22Rv1 (cell line): ENCODE measurements at regions not wholly inside any gene's neighbourhood (a gene's known extent, or its start where the extent isn't known, plus 50 kb on each side); places are given as distances from the start of the nearest gene placed in this dataset.

Source experiments
- H3K27ac ChIP-seq: fragments of 450-650 bp; 2 replicates; pipeline ENCODE4 v1.5.1; 2017
- ZFX ChIP-seq: fragments of 450-650 bp; IDR thresholded peaks from 2 replicates; pipeline ENCODE4 v1.6.1; 2017; ENCODE audit warnings: antibody characterized with exemption, borderline replicate concordance
- TF ChIP-seq, protein P1 (sequence below): fragments of 450-650 bp; IDR thresholded peaks from 2 replicates; pipeline ENCODE4 v1.5.1; 2017; ENCODE audit warnings: mild to moderate bottlenecking

DNA sequence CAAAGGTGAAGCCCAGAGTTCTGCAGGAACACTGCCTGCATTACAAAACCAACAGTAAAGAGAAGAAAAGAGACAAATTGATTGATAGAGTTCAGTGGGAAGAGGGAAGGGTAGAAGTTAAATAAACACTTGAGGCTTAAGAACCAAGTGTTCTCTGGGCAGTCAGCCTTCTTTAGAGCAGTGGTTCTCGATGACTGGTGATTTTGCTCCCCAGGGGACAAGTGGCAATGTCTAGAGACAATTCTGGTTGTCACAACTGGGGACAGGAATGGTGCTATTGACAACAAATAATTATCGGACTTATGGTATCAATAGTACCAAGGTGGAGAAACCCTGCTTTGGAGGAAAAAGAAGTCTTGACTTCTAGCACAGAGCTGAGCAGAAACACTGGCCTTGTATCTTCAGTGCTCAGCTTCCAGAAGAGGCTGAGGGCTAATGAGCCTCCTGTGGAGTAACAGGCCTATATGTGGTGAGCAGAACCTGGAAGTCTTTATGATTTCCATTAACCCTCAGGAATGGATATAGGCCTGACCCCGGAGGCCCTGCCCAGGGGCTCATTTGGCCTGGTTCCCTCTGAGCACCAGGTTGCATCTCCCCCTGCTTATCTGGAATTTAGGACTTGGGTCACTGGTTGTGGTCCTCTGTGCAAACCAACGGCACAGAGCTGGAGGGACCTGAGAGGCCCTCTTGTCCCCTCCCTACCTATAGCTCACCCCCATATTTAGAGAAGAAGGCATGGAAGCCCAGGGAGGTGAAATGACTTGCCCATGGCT is 204.6 kb upstream of the PWP1 start:
- TF ChIP-seq, protein P1, sequence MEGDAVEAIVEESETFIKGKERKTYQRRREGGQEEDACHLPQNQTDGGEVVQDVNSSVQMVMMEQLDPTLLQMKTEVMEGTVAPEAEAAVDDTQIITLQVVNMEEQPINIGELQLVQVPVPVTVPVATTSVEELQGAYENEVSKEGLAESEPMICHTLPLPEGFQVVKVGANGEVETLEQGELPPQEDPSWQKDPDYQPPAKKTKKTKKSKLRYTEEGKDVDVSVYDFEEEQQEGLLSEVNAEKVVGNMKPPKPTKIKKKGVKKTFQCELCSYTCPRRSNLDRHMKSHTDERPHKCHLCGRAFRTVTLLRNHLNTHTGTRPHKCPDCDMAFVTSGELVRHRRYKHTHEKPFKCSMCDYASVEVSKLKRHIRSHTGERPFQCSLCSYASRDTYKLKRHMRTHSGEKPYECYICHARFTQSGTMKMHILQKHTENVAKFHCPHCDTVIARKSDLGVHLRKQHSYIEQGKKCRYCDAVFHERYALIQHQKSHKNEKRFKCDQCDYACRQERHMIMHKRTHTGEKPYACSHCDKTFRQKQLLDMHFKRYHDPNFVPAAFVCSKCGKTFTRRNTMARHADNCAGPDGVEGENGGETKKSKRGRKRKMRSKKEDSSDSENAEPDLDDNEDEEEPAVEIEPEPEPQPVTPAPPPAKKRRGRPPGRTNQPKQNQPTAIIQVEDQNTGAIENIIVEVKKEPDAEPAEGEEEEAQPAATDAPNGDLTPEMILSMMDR = no peak
- TF ChIP-seq ZFX = no peak
- H3K27ac ChIP-seq = no peak overlapping the region

DNA sequence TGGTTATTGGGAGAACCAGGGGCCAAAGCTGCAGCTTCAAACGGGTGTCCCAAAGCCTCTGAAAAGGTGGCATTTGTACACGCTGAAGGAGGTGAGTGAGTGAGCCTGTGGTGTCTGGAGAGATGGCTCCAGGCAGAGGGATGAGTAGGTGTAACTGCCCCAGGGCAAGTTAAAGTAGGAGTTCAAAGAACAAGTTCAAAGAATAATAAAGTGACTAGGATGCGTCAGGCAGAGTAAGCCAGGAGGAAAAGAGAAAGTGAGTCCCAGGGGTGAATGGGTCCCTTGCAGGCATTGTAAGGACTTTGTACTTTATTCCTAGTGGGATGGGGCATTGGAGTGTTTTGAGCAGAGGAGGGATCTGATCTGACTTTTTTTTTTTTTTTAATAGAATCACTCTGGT is 201.4 kb upstream of the PWP1 start:
- no peak overlapping the region for H3K27ac ChIP-seq
- TF ChIP-seq, protein P1 = no peak
- no peak for TF ChIP-seq ZFX

DNA sequence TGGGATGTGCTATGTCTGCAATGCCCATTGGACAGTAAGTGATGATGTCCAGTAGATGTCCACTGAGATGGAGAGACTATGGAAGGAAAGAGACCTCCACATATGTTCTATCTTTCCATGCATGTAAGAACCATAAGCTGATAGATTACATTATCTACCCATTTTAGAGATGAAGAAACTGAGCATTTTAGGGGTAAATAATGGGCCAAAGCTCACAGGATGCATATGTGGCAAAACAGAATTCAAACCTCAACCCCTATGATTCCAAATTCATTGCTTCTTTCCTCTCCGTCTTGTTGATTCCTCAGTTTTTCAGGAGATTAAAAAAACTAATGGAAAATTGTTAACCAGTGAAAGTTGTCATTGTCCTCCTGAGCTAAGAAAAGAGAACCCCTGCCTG is 200.7 kb upstream of the PWP1 start:
- H3K27ac ChIP-seq = no peak overlapping the region
- TF ChIP-seq, protein P1 = no peak
- no peak for TF ChIP-seq ZFX

DNA sequence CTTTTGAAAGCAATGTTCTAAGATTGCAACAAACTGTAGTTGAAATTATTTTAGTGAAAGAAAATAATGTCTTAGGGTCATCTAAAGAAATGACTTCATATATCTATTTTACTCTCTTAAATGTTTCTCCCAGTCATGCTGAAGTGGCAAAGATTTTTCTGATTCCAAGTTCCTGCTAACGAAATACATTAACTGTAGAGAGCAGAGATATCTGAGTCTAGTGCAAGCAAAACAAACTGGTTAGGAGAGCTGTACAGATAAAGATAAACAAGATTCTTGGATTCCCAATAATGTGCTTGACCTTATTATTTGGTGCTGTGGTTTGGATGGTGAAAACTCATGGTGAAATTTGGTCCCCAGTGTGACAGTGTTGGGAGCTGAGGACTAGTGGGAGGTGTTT is 199.9 kb upstream of the PWP1 start:
- TF ChIP-seq ZFX = no peak
- TF ChIP-seq, protein P1 = no peak
- H3K27ac ChIP-seq = no peak overlapping the region

DNA sequence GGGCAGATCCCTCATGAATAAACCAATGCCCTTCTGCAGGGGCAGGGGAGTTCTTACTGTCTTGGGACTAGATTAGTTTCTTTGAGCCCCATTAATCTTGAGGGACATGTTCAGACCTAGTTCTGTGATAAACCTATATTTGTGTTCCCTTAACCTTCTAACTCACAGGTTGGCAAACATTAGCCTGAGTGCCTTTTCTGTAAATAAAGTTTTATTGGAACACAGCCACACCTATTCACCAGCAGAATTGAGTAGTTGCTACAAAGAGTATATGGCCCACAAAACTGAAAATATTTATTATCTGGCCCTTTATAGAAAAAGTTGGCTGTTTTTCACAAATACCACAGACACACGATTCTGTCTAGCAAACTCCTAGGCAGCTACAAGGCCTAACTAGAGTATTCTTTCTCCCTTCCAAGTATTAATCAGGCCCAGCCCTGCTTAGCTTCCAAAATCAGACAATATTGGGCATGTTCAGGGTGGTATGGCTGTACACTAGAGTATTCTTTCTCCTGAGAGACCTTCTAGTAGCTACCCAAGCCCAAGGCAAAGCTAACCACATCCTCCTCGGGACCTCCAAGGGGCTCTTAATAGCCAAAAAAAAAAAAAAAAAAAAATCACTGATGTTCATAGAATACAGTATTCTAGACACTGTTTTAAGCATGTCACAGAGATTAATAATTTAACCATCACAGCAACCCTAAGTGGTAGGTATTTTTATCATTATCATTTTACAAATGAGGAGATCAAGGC is 199.3 kb upstream of the PWP1 start:
- no peak overlapping the region for H3K27ac ChIP-seq
- TF ChIP-seq, protein P1 = no peak
- TF ChIP-seq ZFX = no peak

DNA sequence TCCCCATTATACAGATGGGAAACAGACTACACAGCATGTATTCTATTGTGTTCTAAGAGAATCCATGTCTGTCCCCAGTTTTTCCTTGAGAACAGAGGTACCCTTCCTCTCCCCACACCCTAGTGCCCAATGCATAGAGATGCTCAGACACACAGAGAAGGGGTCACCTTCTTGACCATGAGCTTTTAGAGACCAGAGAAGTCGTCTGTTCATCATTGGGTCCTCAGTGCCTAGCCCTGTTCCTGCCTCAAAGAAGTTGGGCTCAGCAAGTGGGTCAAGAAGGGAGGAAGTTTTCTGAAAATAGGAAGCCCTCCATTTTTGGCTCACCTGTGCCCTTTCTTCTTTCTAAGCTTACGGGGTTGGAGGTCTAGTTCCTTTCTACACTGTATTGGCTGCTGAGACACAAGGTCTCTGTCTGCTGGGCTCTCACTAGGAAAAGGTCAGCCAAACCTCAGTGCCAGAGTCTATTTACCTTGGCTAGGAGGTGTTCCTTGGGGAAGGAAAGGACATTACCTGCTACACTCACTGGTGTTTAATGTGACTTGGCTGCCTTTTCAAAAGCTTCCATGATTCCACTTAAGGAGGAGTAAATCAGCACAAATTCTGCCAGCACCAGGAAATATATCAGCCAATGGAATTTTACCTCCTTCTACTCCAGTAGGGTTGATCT is 198.5 kb upstream of the PWP1 start:
- no peak for TF ChIP-seq ZFX
- no peak overlapping the region for H3K27ac ChIP-seq

DNA sequence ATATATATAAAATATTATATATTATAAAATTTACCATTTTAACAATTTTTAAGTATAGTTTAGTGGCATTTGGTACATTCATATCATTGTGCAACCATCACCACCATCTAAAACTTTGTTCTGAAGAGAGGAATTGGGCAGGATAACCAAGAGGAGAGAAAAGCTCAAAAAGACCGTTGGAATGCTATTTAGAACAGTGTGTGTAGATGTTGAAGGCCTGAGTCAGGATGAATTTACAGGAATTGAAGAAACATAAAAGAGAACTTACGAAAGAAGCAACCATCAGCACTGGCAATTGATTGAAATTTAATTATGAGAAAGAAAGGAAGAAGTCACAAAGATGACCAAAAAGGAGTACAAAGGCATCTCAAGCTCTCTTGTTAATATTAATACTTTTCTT is 196.9 kb upstream of the PWP1 start:
- TF ChIP-seq, protein P1 = no peak
- no peak for TF ChIP-seq ZFX
- no peak overlapping the region for H3K27ac ChIP-seq
